ENCODE measurements at regions not wholly inside any gene's neighbourhood (a gene's known extent, or its start where the extent isn't known, plus 50 kb on each side); places are given as distances from the start of the nearest gene placed in this dataset.

GRCh38 chr11:134763030-134763388 is 351.0 kb upstream of the B3GAT1 start:
- no peak for DNase-seq (ENCODE audit: low read depth in 2 of 2)

- DNase-seq (ENCODE audit: low read depth in 2 of 2): no peak
These were observed 350.4 kb upstream of the B3GAT1 start for GRCh38 chr11:134762248-134763029.

DNA sequence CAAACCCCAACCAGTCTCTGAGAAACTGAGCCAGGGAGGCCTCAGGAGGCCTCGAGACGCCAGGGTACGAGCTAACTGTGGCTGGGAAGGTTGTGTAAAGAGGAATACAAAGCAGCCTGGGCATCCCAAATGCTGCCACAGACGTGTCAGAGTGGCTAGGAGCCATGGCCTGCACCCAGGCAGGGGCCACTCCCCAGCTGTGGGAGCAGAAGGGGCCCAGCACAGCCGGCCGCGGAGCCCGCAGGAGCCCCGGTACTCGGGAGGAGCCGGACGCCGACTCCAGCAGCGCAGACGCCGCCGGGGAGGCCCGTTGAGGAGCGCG is 349.8 kb upstream of the B3GAT1 start:
- DNase-seq (ENCODE audit: low read depth in 2 of 2): no peak

GRCh38 chr11:134761386-134761785 is 349.3 kb upstream of the B3GAT1 start:
- no peak for DNase-seq (ENCODE audit: low read depth in 2 of 2)

GRCh38 chr11:134760957-134761356 is 348.9 kb upstream of the B3GAT1 start:
- no peak for DNase-seq (ENCODE audit: low read depth in 2 of 2)

GRCh38 chr11:134760299-134760698 is 348.3 kb upstream of the B3GAT1 start:
- DNase-seq (ENCODE audit: low read depth in 2 of 2): no peak

DNA sequence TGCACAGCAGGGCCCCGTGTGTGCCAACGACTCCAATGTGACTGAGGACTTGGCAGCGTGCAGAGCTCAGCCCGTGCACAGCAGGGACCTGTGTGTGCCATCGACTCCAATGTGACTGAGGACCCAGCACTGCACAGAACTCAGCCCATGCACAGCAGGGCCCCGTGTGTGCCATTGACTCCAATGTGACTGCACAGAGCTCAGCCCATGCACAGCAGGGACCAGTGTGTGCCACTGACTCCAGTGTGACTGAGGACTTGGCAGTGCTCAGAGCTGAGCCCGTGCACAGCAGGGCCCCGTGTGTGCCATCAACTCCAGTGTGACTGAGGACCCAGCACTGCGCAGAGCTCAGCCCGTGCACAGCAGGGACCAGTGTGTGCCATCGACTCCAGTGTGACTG is 347.8 kb upstream of the B3GAT1 start:
- no peak for DNase-seq (ENCODE audit: low read depth in 2 of 2)

- DNase-seq (ENCODE audit: low read depth in 2 of 2): no peak
These were observed 347.2 kb upstream of the B3GAT1 start for GRCh38 chr11:134759274-134759673.

DNA sequence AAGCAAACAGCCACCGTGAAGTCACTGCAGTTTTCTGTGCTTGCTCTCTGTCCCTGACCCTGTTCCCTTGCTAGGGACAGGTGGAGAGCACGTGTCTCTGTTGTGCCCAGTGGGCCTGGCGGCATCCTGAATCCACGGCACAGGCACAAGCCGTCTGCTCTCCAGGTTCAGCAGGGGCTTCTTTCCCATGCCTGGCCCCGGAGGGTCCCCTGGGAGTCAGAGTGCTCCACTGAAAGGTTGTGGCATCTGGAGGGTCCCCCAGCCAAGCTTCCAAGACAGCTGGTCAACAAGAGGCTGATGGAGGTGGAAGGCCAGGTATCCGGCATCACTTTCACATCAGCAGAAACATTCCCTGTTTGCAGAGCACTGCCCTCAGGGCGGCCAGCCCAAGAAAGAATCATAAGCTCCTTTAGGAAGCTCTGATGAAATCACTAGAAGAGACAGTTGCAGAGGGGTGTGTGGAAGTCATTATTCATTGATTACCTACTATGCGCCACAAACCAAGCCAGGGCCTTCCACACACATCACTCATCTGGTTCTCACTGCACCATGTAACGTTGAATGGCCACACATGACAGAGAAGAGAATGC is 346.4 kb upstream of the B3GAT1 start:
- DNase-seq (ENCODE audit: low read depth in 2 of 2): no peak

- DNase-seq (ENCODE audit: low read depth in 2 of 2): no peak
These were observed 345.6 kb upstream of the B3GAT1 start for GRCh38 chr11:134757633-134758032.

GRCh38 chr11:134756811-134757540 is 344.9 kb upstream of the B3GAT1 start:
- no peak for DNase-seq (ENCODE audit: low read depth in 2 of 2)

- no peak for DNase-seq (ENCODE audit: low read depth in 2 of 2)
These were observed 343.5 kb upstream of the B3GAT1 start for GRCh38 chr11:134755535-134755934.

DNA sequence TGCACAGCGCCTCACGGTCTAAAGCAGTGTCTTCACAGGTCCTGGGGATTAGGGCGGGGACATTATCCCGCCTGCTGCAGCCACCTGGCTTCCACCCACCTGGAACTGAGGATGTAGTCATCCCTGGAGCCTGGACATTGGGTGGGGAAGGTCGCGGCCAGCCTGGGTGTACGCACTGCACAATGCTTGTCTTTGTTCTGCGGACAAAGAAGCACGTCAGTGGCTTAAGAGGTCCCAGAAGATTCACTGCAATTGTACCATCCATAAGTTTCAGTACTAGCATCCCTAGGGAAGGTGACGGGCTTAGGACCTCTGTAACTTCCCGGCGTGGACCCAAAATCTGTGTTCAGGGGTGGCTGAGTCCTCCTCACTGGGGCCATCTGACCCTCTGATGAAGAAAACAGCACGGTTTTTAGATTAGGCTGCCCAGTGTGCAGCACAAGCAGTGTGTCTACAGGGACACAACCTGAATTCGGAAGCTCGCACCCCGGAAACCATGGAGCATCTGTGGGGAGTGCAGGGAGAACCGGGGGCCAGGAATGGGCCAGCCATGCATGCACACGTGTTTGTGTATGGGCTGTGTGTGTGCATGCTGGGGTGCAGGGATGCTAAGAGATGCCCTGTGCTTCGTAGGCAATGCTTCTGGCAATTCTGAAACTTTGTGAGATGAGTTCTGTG is 342.6 kb upstream of the B3GAT1 start:
- DNase-seq (ENCODE audit: low read depth in 2 of 2): no peak

DNA sequence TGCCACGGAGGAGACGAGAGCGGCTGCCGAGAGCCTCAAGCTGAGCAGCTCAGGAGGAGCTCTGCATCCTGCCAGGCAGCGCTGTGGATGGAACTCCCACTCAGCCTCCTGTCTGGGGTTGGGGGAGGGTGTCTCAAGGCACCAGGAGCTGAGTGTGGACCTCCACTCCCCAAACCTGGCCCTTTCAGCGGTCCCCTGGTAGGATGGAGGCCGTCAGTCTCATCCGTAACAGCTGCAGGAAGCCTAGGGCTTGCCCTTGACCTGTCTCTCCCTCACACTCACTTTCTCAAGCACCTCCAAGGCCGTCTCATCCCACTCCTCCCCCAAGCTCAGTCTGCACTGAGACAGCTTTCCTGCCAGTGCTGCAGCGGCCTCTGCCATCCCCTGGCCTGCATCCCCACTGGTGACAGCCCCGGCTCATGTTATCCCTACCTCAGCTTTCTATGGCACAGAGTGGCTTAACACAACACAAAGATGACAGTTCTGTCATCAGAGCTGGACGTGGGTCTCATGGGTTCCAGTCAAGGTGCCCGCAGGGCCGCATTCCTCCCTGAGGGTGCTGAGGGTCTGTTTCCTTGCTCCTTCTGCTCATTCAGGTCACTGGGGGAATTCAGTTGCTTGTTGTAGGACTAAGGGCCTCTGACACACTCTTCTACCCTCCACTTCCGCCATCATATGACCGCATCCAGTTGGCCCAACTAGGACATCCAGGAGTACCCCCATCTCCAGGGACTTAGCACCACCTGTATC is 341.9 kb upstream of the B3GAT1 start:
- DNase-seq (ENCODE audit: low read depth in 2 of 2): no peak

DNA sequence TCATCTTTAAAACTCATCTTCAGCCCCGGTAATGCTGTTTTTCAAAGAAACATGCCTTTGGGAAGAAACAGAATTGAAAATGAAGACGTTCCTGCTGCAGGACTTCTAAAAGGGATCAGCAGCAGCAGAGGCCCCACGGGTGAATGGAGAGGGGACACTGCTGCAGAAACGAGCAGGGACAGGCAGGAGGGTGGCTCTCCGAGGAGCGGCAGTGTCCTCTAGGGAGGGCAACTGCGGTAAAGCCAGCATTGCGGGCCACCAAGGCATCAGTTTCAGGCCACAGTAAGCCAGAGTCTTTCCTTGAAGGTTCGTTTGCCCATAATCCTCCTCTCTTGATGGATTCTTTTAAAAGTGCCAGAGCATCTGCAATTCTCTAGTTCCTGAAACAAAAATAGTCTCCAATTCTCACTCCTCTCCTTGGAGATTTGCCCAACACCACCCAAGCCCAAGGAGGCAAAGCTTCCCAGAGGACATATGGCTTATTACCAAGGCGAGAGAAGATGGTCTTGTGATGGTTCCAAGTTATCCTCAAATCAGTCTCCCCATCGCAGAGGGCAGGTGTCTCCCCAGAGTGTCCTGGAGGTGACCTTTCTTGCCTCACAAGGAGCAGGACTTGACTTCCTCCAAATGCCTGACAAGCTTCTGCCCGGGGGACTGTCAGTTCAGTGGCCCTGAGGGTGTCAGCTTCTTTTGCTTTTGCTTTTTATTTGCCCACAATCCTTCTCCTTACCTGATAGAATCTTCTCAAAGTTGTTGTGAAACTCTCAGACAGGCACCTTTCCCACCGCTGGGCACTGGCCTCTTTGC is 341.1 kb upstream of the B3GAT1 start:
- no peak for DNase-seq (ENCODE audit: low read depth in 2 of 2)

GRCh38 chr11:134752526-134752925 is 340.5 kb upstream of the B3GAT1 start:
- DNase-seq (ENCODE audit: low read depth in 2 of 2): no peak

DNA sequence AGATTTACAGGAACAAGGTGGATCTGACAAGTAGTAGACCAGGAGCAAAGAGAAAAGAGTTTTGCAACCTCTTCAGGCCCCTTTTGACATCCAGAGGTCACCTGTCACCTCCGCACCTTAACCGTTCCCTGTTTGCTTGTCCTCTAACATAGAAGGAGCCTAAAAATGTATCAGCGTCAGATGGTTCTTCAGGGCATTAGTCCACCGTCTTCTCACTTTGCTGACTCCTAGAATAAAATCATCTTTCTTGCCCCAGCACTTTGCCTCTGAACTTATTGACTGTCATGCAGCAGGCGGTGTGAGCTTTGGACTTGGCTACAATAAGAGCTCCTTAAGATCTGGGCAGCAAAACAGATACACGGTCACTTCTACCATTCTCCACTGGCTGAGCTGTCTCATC is 339.7 kb upstream of the B3GAT1 start:
- DNase-seq (ENCODE audit: low read depth in 2 of 2): no peak

DNA sequence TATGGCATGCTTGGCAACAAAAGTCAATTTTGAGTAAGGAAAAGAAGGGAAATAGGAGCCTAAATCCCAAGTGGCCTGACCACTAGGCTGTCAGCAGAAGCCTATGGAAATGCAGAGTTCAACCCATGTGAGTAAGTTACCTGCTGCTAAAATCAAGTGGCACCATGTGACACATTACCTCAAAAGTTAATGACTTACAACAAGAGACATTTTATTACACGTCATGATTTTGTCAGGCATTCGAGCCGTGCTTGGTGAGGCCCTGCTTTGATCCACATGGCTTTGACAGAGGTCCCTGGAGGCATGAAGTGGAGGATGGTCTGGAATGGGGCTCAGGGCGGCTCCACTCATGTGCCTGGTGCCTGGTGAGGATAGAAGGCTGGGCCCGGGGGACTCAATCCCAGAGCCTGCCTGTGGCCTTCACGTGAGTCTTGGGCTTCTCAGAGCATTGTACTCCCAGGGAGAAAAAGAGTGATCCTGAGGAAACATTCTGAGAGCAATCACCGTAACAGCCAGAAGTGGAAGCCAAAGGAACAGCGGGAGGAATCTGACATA is 339.1 kb upstream of the B3GAT1 start:
- DNase-seq (ENCODE audit: low read depth in 2 of 2): no peak

DNA sequence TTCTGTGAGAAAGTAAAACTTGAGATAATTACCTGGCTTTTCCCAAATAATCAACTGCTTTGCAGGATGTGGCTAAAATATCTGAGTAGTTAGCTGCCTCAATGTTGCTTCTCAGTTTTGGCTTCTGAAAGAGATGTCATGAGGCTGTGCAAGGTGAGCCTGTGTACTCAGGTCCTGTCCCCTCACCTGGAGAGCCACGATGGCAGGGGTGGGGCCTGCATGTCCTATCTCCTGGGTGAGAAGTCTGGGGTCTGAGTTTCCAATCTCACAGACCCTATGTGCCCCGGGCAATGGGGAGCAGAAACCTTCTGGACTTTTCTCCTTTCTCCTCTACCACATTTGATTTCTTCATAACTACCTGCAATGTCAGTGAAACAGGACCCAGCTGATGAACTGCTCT is 338.6 kb upstream of the B3GAT1 start:
- DNase-seq (ENCODE audit: low read depth in 2 of 2): no peak

GRCh38 chr11:134749040-134749839 is 337.2 kb upstream of the B3GAT1 start:
- DNase-seq (ENCODE audit: low read depth in 2 of 2): no peak
